Retina (tissue), 1 donor: ENCODE measurements at regions not wholly inside any gene's neighbourhood (a gene's known extent, or its start where the extent isn't known, plus 50 kb on each side); places are given as distances from the start of the nearest gene placed in this dataset.

Experiments used
- DNase-seq: peaks from one replicate; pipeline ENCODE4 v3.0.0-alpha.2; 2016

DNA sequence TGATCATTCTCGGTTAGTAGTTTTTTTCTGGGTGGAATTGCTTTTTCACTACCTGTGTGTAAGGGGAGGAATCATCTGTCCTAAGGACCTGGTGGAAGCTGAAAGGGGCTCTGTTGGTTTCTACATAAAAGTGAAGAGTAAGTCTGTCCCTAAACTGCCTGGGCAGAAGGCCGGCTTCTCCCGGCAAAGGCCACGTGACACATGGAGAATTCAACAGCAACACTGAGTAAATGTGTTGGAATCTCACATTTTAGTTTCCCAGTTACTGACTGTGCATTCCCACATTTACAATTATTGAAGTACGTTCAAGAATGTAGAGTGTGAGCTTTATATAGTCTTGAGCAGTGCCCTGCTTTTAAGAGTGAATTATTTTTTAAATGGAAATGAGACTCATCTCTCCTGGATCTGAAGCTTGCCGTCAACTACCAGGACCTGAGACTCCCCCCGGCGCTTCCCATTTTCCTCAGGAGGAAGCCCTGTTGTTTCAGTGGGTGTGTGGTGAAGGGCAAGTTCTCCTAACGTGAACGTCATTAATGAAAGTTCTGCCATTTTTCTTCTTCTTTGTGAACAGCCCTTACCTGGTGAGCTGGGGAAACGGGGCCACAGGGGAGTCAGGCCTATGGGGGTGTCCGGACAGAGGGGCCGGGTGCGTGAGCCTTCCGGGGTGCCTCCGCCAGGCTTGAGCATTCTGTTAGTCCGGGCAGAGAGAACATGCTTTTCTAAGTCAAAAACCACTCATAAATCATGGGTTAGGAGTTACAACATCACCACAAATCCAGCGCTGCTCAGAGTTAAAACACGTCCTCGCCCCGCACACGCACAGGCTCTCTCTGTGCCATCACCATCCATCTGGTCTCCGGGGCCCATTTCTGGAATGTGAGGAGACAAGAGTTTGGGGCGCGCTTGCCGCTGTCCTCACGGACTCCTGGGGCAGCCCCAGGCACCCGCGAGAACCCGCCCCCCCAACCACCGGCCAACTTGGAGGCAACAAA, 56.6 kb upstream of the SMOC2 start:
- DNase-seq: no peak

DNA sequence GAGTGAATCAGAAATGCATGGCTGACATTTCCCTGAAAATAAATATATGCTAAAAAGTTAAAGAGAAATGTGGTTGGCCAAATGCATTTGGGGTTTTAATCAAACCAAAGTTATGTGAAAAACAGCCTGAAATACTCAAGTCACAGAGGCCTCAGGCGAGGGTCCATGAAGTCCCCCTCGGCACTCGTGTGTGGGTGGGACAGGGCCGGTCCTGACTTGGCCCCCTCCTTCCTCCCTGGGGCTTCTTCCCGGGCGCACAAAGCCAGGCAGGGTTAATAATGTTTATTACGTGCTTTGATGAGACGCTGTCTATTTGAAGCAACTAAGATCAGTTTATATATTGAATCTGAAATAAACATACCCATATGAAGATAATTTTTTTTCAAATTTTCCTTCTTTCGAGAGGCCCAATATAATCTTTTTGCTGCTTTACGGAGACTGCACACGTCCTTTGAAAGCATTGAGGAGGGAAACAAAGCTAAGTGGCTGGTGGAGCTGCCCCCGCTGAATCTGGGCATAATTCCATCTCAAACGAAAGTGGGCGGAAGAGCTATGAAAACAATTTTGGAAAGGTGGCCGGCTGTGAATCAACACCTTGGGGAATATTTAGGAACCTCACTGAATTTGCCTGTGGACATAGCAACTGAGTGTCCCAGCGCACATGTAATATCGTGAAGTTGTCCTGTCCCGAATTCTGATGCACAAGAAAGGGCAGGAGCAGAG, 55.8 kb upstream of the SMOC2 start:
- no peak for DNase-seq

- no peak for DNase-seq
These were observed 54.9 kb upstream of the SMOC2 start for GRCh38 chr6:168385858-168386735.

DNA sequence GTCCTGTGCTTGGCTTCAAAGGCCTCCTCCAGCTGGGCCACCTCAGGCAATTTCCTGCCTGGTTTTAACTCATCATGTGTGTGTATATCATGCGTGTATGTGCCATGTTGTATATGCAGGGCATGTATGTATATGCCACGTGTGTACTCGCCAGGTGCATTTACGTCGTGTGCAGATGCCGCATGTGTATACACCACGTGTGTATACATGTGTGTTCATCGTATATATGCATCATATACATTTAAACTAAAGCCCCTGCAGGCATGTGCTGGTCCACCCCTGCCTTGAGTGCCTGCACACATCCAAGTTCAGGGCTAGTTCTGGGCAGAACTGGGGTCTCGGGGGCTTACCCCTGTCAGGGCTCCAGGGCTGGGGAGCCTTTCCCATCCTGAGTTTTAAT, 54.0 kb upstream of the SMOC2 start:
- DNase-seq: no peak

- no peak for DNase-seq
These were observed 53.6 kb upstream of the SMOC2 start for GRCh38 chr6:168387426-168387825.

GRCh38 chr6:168387911-168388310, 53.1 kb upstream of the SMOC2 start:
- no peak for DNase-seq

DNA sequence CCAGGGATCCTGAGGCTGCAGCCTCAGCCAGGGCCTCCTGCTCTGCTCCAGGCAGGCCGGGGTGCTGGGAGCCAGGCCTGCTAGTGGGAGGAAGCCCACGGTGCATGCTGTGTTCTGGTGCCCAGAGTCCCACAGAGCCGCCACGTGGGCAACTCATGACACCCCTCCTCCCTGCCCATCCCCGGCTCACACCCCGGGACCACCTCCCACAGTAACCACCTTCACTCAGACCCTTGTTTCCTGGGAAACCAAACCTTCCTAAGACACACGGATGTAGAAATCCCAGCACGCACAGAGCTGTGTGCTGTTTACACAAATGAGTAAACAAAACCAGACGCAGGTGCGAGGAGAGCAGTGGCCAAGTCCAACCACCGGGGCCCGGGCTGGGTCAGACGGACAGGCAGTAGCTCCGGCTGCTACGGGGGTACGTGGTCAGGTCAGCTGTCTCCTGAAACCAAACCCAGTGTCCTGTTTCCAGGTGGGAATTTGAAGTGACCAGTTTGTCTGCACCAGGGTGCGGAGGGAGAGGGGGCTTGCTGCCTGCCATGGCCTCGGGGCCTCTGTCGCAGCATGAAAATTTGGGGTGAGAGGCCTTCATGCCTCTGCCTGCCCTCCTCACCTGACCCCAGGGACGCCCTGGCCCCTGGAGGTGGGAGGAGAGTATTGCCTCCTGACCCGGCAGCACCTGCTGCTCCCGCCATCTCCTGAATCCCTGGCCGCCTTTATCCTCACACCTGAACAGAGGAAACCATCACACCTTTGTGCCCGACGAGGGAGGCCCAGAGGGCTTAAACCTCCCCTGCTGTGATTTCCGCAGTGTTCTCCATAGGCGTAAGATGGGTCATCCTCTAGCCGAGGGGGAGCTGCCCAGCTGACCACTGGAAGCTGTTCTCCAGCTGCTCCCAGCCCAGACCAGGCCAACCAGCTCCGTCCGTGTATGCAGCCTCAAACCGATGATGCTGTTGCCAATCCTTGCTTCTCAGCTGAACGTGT, 52.0 kb upstream of the SMOC2 start:
- no peak for DNase-seq

- peak; percentile 44 for DNase-seq
These were observed 50.1 kb upstream of the SMOC2 start for GRCh38 chr6:168390749-168391420.
